ENCODE measurements at regions not wholly inside any gene's neighbourhood (a gene's known extent, or its start where the extent isn't known, plus 50 kb on each side); places are given as distances from the start of the nearest gene placed in this dataset.

DNA sequence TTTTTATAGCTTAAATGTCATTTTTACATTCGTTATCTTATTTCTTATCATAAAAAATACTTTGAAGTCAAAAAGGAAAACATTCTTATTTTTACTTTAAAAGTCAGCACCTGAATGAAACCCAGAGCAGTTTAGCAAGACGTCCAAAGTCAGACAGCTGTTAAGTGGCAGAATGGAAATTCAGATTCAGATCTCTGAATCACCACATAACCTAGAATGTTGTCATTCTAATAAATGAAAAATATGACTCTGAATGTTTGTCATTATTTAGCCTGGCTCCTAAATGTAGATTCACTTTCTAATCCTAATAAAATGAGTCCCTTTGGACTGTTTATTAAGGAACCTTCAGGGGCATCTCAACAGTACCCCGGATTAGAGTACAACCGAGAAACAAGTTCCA lies 75.2 kb upstream of the RGS7 start:
- TF ChIP-seq CTCF (IDR thresholded peaks at IDR 0.05): no peak
- TF ChIP-seq POLR2A (IDR thresholded peaks at IDR 0.05): no peak
